ENCODE measurements at regions not wholly inside any gene's neighbourhood (a gene's known extent, or its start where the extent isn't known, plus 50 kb on each side); places are given as distances from the start of the nearest gene placed in this dataset.

- Histone ChIP-seq H3K9ac (ENCODE audit: low read length) (no peak overlapping the region), H3K36me3 (ENCODE audit: control insufficient read depth, insufficient read depth, low read length) (no peaks in the 10 kb centered on the region), H3K4me3 (ENCODE audit: low read length) (no peak overlapping the region), H3K27me3 (ENCODE audit: control insufficient read depth, insufficient read depth, low read length) (no peaks in the 10 kb centered on the region), H3K4me1 (ENCODE audit: control insufficient read depth, insufficient read depth, low read length) (peaks cover 10% of the 10 kb centered on the region), H3K9me3 (ENCODE audit: control insufficient read depth, low read length) (no peaks in the 10 kb centered on the region)
Observed at GRCh38 chr3:41117398-41117870, 81.9 kb upstream of the CTNNB1 start.

DNA sequence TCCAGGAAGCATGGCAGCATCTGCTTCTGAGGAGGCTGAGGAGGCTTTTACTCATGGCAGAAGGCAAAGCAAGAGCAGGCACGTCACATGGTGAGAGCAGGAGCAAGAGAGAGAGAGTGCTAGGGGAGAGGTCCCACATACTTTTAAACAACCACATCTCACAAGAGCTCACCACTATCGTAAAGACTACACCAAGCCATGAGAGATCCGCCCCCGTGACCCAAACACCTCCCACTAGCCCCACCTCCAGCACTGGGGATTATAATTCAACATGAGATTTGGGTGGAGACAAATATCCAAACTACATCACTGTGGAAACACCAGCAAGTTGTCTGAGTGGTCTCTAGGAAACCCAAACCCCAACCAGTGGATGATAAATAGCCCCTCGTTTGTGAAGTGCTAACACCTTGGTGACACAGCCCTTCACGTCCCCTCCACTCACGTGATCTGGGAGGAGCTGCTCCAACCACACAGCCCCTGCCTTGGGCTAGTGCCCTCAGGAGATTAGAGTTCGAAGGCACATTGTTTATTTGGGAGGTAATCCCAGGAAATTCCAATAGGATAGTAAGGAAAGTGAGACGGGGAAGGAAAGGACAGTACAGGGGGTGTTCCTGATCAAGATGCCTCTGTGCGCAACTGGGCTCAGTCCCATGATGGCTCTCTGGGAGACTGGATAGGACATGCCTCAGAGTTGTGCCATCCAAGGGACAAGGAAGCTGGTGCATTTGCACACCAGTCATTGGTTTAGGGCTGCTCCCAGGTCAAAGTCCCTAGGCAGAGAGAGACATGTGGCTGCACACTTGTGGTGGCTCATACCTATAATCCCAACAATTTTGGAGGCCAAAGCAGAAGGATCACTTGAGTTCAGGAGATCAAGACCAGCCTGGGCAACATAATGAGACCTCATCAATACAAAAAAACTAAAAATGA lies 80.6 kb upstream of the CTNNB1 start:
- Histone ChIP-seq H3K4me3 (ENCODE audit: low read length) (no peak overlapping the region), H3K27me3 (ENCODE audit: control insufficient read depth, insufficient read depth, low read length) (no peaks in the 10 kb centered on the region), H3K36me3 (ENCODE audit: control insufficient read depth, insufficient read depth, low read length) (no peaks in the 10 kb centered on the region), H3K9ac (ENCODE audit: low read length) (no peak overlapping the region), H3K9me3 (ENCODE audit: control insufficient read depth, low read length) (no peaks in the 10 kb centered on the region), H3K4me1 (ENCODE audit: control insufficient read depth, insufficient read depth, low read length) (peaks cover 10% of the 10 kb centered on the region)

GRCh38 chr3:41120460-41120859 lies 78.8 kb upstream of the CTNNB1 start:
- H3K9ac ChIP-seq (ENCODE audit: low read length): no peak overlapping the region
- H3K4me3 ChIP-seq (ENCODE audit: low read length): no peak overlapping the region
- H3K27me3 ChIP-seq (ENCODE audit: control insufficient read depth, insufficient read depth, low read length): no peaks in the 10 kb centered on the region
- no peaks in the 10 kb centered on the region for H3K9me3 ChIP-seq (ENCODE audit: control insufficient read depth, low read length)
- no peaks in the 10 kb centered on the region for H3K36me3 ChIP-seq (ENCODE audit: control insufficient read depth, insufficient read depth, low read length)
- peaks cover 10% of the 10 kb centered on the region for H3K4me1 ChIP-seq (ENCODE audit: control insufficient read depth, insufficient read depth, low read length)

GRCh38 chr3:41125258-41125657 lies 74.0 kb upstream of the CTNNB1 start:
- H3K27me3 ChIP-seq (ENCODE audit: control insufficient read depth, insufficient read depth, low read length): no peaks in the 10 kb centered on the region
- no peak overlapping the region for H3K9ac ChIP-seq (ENCODE audit: low read length)
- no peaks in the 10 kb centered on the region for H3K36me3 ChIP-seq (ENCODE audit: control insufficient read depth, insufficient read depth, low read length)
- H3K9me3 ChIP-seq (ENCODE audit: control insufficient read depth, low read length): no peaks in the 10 kb centered on the region
- H3K4me1 ChIP-seq (ENCODE audit: control insufficient read depth, insufficient read depth, low read length): no peaks in the 10 kb centered on the region
- no peak overlapping the region for H3K4me3 ChIP-seq (ENCODE audit: low read length)

DNA sequence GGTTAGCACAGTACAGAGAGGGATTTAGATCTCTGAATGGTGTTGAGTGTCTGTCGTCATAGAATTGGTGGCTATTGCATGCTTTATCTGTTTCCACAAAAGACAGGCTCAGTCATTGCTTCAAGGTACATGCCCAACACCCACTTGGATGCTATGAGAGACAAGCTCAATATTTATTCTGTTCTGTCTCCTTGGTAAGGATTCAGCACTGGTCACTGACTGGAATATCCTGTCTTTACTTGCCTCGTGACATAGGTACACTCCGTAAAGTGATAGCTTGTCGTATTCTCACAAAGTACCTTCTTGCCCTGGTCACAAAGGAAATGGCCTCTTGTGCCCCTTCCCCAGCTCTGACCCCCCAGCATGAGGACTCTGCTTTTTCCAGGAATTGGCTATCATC lies 72.8 kb upstream of the CTNNB1 start:
- Histone ChIP-seq H3K4me3 (ENCODE audit: low read length) (no peak overlapping the region), H3K9me3 (ENCODE audit: control insufficient read depth, low read length) (no peaks in the 10 kb centered on the region), H3K9ac (ENCODE audit: low read length) (no peak overlapping the region), H3K36me3 (ENCODE audit: control insufficient read depth, insufficient read depth, low read length) (no peaks in the 10 kb centered on the region), H3K27me3 (ENCODE audit: control insufficient read depth, insufficient read depth, low read length) (no peaks in the 10 kb centered on the region), H3K4me1 (ENCODE audit: control insufficient read depth, insufficient read depth, low read length) (no peaks in the 10 kb centered on the region)

GRCh38 chr3:41126961-41127360 lies 72.3 kb upstream of the CTNNB1 start:
- no peaks in the 10 kb centered on the region for H3K4me1 ChIP-seq (ENCODE audit: control insufficient read depth, insufficient read depth, low read length)
- no peaks in the 10 kb centered on the region for H3K9me3 ChIP-seq (ENCODE audit: control insufficient read depth, low read length)
- no peak overlapping the region for H3K9ac ChIP-seq (ENCODE audit: low read length)
- H3K36me3 ChIP-seq (ENCODE audit: control insufficient read depth, insufficient read depth, low read length): no peaks in the 10 kb centered on the region
- no peaks in the 10 kb centered on the region for H3K27me3 ChIP-seq (ENCODE audit: control insufficient read depth, insufficient read depth, low read length)
- H3K4me3 ChIP-seq (ENCODE audit: low read length): no peak overlapping the region

- Histone ChIP-seq H3K4me3 (ENCODE audit: low read length) (no peak overlapping the region), H3K9ac (ENCODE audit: low read length) (no peak overlapping the region), H3K36me3 (ENCODE audit: control insufficient read depth, insufficient read depth, low read length) (no peaks in the 10 kb centered on the region), H3K4me1 (ENCODE audit: control insufficient read depth, insufficient read depth, low read length) (no peaks in the 10 kb centered on the region), H3K9me3 (ENCODE audit: control insufficient read depth, low read length) (no peaks in the 10 kb centered on the region), H3K27me3 (ENCODE audit: control insufficient read depth, insufficient read depth, low read length) (no peaks in the 10 kb centered on the region)
Observed at GRCh38 chr3:41127414-41127813, 71.9 kb upstream of the CTNNB1 start.

DNA sequence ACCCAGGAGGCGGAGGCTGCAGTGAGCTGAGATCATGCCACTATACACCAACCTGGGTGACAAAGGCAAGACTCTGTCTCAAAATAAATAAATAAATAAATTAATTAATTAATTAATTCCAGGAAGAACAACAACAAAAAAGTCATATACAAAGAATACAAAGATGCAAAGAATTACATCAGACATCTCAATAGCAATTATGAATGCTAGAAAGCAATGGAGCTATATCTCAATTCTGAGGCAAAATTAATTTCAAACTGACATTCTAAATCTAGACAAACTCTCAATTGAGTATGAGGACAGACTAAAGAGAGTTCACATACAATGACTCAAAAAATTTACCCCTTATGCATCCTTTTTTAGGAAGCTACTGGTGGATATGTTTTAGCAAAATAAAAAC lies 69.6 kb upstream of the CTNNB1 start:
- Histone ChIP-seq H3K27me3 (ENCODE audit: control insufficient read depth, insufficient read depth, low read length) (no peaks in the 10 kb centered on the region), H3K36me3 (ENCODE audit: control insufficient read depth, insufficient read depth, low read length) (no peaks in the 10 kb centered on the region), H3K4me3 (ENCODE audit: low read length) (no peak overlapping the region), H3K9me3 (ENCODE audit: control insufficient read depth, low read length) (no peaks in the 10 kb centered on the region), H3K9ac (ENCODE audit: low read length) (no peak overlapping the region), H3K4me1 (ENCODE audit: control insufficient read depth, insufficient read depth, low read length) (no peaks in the 10 kb centered on the region)

DNA sequence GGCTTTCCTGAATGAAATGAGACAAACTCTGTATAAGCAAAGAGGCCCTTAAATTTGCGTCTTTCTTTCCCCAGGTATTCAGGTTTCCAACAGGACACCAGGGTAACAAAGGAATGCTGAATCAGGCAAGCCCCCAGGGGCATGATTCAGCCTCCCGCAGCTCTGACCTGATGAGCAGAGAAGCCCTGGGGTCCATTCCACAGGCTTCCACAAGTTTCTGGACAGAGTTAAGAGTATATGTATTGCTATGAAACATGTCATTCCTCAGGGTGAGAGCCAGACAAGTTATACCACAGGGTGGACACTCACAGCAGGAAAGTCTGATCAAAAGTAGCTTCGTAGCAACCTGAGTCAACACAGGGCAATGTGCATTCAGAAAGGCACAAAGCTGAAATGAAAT lies 68.1 kb upstream of the CTNNB1 start:
- H3K36me3 ChIP-seq (ENCODE audit: control insufficient read depth, insufficient read depth, low read length): no peaks in the 10 kb centered on the region

GRCh38 chr3:41137686-41138111 lies 61.6 kb upstream of the CTNNB1 start:
- Histone ChIP-seq H3K4me3 (ENCODE audit: low read length) (no peak overlapping the region), H3K36me3 (ENCODE audit: control insufficient read depth, insufficient read depth, low read length) (no peaks in the 10 kb centered on the region), H3K27me3 (ENCODE audit: control insufficient read depth, insufficient read depth, low read length) (no peaks in the 10 kb centered on the region), H3K9ac (ENCODE audit: low read length) (no peak overlapping the region), H3K4me1 (ENCODE audit: control insufficient read depth, insufficient read depth, low read length) (no peaks in the 10 kb centered on the region), H3K9me3 (ENCODE audit: control insufficient read depth, low read length) (no peaks in the 10 kb centered on the region)

More for the DNA sequence above, 68.1 kb upstream of the CTNNB1 start:
- no peaks in the 10 kb centered on the region for H3K27me3 ChIP-seq (ENCODE audit: control insufficient read depth, insufficient read depth, low read length)
- H3K9me3 ChIP-seq (ENCODE audit: control insufficient read depth, low read length): no peaks in the 10 kb centered on the region
- H3K4me3 ChIP-seq (ENCODE audit: low read length): no peak overlapping the region
- H3K4me1 ChIP-seq (ENCODE audit: control insufficient read depth, insufficient read depth, low read length): no peaks in the 10 kb centered on the region
- H3K9ac ChIP-seq (ENCODE audit: low read length): no peak overlapping the region

DNA sequence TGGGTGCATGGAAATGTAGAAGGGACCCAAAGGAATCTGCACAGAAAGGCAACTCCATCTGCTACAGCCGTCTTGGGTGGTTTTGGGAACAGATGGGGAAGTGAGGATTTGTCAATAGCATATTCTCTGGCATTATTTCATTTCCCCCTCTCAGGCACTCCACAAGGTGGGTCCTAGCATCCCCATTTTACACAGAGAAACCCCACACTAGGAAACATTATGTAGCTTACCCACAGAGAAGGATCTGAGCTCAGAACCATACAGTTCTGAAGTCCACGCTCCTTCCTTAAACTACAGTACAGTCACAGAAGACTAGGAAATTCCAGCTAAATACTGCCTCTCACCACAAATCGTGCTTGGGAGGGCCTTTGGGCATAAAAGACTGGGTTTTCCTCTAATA lies 61.2 kb upstream of the CTNNB1 start:
- Histone ChIP-seq H3K27me3 (ENCODE audit: control insufficient read depth, insufficient read depth, low read length) (no peaks in the 10 kb centered on the region), H3K36me3 (ENCODE audit: control insufficient read depth, insufficient read depth, low read length) (no peaks in the 10 kb centered on the region), H3K4me3 (ENCODE audit: low read length) (no peak overlapping the region), H3K9me3 (ENCODE audit: control insufficient read depth, low read length) (no peaks in the 10 kb centered on the region), H3K4me1 (ENCODE audit: control insufficient read depth, insufficient read depth, low read length) (no peaks in the 10 kb centered on the region), H3K9ac (ENCODE audit: low read length) (no peak overlapping the region)

GRCh38 chr3:41138601-41139000 lies 60.7 kb upstream of the CTNNB1 start:
- H3K36me3 ChIP-seq (ENCODE audit: control insufficient read depth, insufficient read depth, low read length): no peaks in the 10 kb centered on the region
- no peaks in the 10 kb centered on the region for H3K4me1 ChIP-seq (ENCODE audit: control insufficient read depth, insufficient read depth, low read length)
- H3K9ac ChIP-seq (ENCODE audit: low read length): no peak overlapping the region
- no peak overlapping the region for H3K4me3 ChIP-seq (ENCODE audit: low read length)
- no peaks in the 10 kb centered on the region for H3K9me3 ChIP-seq (ENCODE audit: control insufficient read depth, low read length)
- no peaks in the 10 kb centered on the region for H3K27me3 ChIP-seq (ENCODE audit: control insufficient read depth, insufficient read depth, low read length)

Data from mucosa of stomach (tissue), 1 donor.